Astrocyte (in vitro differentiated cells and primary cell): ENCODE measurements at regions not wholly inside any gene's neighbourhood (a gene's known extent, or its start where the extent isn't known, plus 50 kb on each side); places are given as distances from the start of the nearest gene placed in this dataset.

Experiments
- DNase-seq: peaks from one replicate; pipeline ENCODE4 v3.0.0-alpha.2; 2010; ENCODE audit warnings: low read depth
- FAIRE-seq: peaks from 2 replicates; lab custom pipeline; 2011; peaks lifted over from hg19 to GRCh38; lab: Jason Lieb, UNC
- H2AFZ ChIP-seq: 2 replicates; pipeline ENCODE4 v1.6.0; 2012; ENCODE audit warnings: low read depth, low read length, inconsistent platforms
- H3K27ac ChIP-seq: 2 replicates; pipeline ENCODE4 v1.5.1; 2011; ENCODE audit warnings: low read depth, low read length, inconsistent platforms
- H3K27me3 ChIP-seq: 2 replicates; pipeline ENCODE4 v1.6.0; 2011; ENCODE audit warnings: low read length, inconsistent platforms; ENCODE audit not compliant: insufficient read depth
- H3K36me3 ChIP-seq: 2 replicates; pipeline ENCODE4 v1.5.1; 2011; ENCODE audit warnings: low read length, inconsistent platforms; ENCODE audit not compliant: insufficient read depth
- H3K4me1 ChIP-seq: 2 replicates; pipeline ENCODE4 v1.5.1; 2011; ENCODE audit warnings: low read length, inconsistent platforms; ENCODE audit not compliant: insufficient read depth
- H3K4me2 ChIP-seq: 2 replicates; pipeline ENCODE4 v1.6.0; 2012; ENCODE audit warnings: low read length, inconsistent platforms
- H3K4me3 ChIP-seq: 2 replicates; pipeline ENCODE4 v1.5.1; 2011; ENCODE audit warnings: low read depth, mild to moderate bottlenecking, low read length, inconsistent platforms; ENCODE audit not compliant: insufficient read depth
- H3K79me2 ChIP-seq: 2 replicates; pipeline ENCODE4 v1.6.0; 2012; ENCODE audit warnings: mild to moderate bottlenecking, low read length, inconsistent platforms; ENCODE audit not compliant: insufficient read depth
- H3K9ac ChIP-seq: 2 replicates; pipeline ENCODE4 v1.6.0; 2012; ENCODE audit warnings: mild to moderate bottlenecking, low read length, inconsistent platforms
- H3K9me3 ChIP-seq: 2 replicates; pipeline ENCODE4 v1.5.1; 2012; ENCODE audit warnings: low read depth, mild to moderate bottlenecking, low read length, inconsistent platforms; ENCODE audit not compliant: insufficient read depth
- H4K20me1 ChIP-seq: 2 replicates; pipeline ENCODE4 v1.6.0; 2012; ENCODE audit warnings: low read length, inconsistent platforms; ENCODE audit not compliant: insufficient read depth
- H3K27ac Mint-ChIP-seq: one replicate; pipeline ENCODE4 v1.8.0; 2021; ENCODE audit warnings: mild to moderate bottlenecking, mixed read lengths; ENCODE audit not compliant: unreplicated experiment
- H3K27me3 Mint-ChIP-seq: one replicate; pipeline ENCODE4 v1.8.0; 2021; ENCODE audit warnings: low read depth, mixed read lengths; ENCODE audit not compliant: unreplicated experiment
- H3K36me3 Mint-ChIP-seq: one replicate; pipeline ENCODE4 v1.8.0; 2021; ENCODE audit warnings: low read depth, mixed read lengths; ENCODE audit not compliant: unreplicated experiment
- H3K4me1 Mint-ChIP-seq: one replicate; pipeline ENCODE4 v1.8.0; 2021; ENCODE audit warnings: low read depth, mixed read lengths; ENCODE audit not compliant: unreplicated experiment
- H3K4me3 Mint-ChIP-seq: one replicate; pipeline ENCODE4 v1.8.0; 2021; ENCODE audit warnings: mild to moderate bottlenecking, moderate library complexity, mixed read lengths; ENCODE audit not compliant: unreplicated experiment
- H3K9me3 Mint-ChIP-seq: one replicate; pipeline ENCODE4 v1.8.0; 2021; ENCODE audit warnings: mild to moderate bottlenecking, mixed read lengths; ENCODE audit not compliant: unreplicated experiment
- EZH2 ChIP-seq: IDR thresholded peaks from 2 replicates; pipeline ENCODE4 v1.6.1; 2012; ENCODE audit warnings: mild to moderate bottlenecking, low read length, inconsistent platforms; ENCODE audit not compliant: insufficient read depth
- TF ChIP-seq, protein P1 (sequence below): IDR thresholded peaks from 2 replicates; pipeline ENCODE4 v1.5.1; 2011; ENCODE audit warnings: low read depth, mild to moderate bottlenecking, inconsistent platforms, low read length, moderate library complexity; ENCODE audit not compliant: insufficient read depth

DNA sequence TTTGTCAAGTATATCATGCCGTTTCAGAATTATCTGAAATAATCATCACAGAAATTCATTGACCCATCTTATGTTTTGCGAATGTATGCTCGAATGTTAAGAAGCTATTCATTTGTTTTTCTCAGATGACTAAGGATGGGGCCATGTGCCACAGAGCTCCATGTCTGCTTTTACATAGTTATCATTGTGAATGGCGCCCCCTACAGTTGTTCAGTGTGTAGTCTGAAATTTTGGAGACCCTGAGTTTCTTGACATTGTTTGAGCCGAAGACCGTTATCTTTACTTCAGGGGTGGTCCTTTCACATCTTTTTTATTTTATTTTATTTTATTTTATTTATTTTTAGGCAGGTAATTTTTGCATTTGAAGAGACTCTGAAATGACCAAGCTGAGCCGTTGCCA is 972.0 kb upstream of the RBFOX1 start:
- Mint-ChIP-seq H3K36me3 (no peaks in the 10 kb centered on the region), H3K4me1 (no peaks in the 10 kb centered on the region), H3K27ac (no peak overlapping the region), H3K27me3 (peaks cover 4% of the 10 kb centered on the region), H3K4me3 (no peak overlapping the region), H3K9me3 (no peaks in the 10 kb centered on the region)
- no peaks in the 10 kb centered on the region for H3K79me2 ChIP-seq
- H3K36me3 ChIP-seq = no peaks in the 10 kb centered on the region
- H3K4me1 ChIP-seq = no peaks in the 10 kb centered on the region
- FAIRE-seq = no peak
- no peak for DNase-seq
- H3K9ac ChIP-seq = no peak overlapping the region
- H3K4me3 ChIP-seq = no peak overlapping the region
- H2AFZ ChIP-seq = no peak overlapping the region
- H4K20me1 ChIP-seq = no peaks in the 10 kb centered on the region
- TF ChIP-seq EZH2 = no peak
- TF ChIP-seq, protein P1, sequence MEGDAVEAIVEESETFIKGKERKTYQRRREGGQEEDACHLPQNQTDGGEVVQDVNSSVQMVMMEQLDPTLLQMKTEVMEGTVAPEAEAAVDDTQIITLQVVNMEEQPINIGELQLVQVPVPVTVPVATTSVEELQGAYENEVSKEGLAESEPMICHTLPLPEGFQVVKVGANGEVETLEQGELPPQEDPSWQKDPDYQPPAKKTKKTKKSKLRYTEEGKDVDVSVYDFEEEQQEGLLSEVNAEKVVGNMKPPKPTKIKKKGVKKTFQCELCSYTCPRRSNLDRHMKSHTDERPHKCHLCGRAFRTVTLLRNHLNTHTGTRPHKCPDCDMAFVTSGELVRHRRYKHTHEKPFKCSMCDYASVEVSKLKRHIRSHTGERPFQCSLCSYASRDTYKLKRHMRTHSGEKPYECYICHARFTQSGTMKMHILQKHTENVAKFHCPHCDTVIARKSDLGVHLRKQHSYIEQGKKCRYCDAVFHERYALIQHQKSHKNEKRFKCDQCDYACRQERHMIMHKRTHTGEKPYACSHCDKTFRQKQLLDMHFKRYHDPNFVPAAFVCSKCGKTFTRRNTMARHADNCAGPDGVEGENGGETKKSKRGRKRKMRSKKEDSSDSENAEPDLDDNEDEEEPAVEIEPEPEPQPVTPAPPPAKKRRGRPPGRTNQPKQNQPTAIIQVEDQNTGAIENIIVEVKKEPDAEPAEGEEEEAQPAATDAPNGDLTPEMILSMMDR = no peak
- no peak overlapping the region for H3K4me2 ChIP-seq
- no peak overlapping the region for H3K27ac ChIP-seq
- no peaks in the 10 kb centered on the region for H3K27me3 ChIP-seq
- H3K9me3 ChIP-seq = peaks cover 2% of the 10 kb centered on the region

DNA sequence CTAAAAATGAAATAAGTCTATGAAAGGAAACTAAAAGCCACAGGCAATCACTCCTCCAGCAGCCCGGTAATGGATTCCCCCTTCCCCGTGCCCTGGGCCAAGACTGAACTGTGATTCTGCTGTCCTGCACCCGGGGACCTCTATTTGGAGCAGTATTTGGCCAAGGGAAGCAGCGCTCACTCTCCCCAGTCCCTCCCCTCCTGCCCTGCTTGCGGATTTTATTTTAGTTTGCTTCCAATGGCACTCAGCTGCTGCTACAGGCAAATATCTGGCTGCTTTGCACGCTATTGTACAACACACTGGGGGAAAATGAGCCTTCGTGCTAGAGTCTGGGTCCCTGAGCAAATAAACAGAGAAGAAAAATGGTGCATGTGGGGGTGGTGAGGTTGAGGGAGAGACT is 975.7 kb upstream of the RBFOX1 start:
- Histone ChIP-seq H4K20me1 (no peaks in the 10 kb centered on the region), H3K4me2 (no peak overlapping the region), H3K27me3 (no peaks in the 10 kb centered on the region), H3K9ac (no peak overlapping the region), H3K79me2 (no peaks in the 10 kb centered on the region), H3K27ac (no peak overlapping the region), H3K4me3 (no peak overlapping the region), H3K36me3 (no peaks in the 10 kb centered on the region), H3K9me3 (no peaks in the 10 kb centered on the region), H2AFZ (no peak overlapping the region), H3K4me1 (no peaks in the 10 kb centered on the region)
- DNase-seq (no peak), FAIRE-seq (no peak)
- H3K4me1 Mint-ChIP-seq = no peaks in the 10 kb centered on the region
- no peak for TF ChIP-seq EZH2
- TF ChIP-seq, protein P1 = no peak
- peaks cover 2% of the 10 kb centered on the region for H3K27me3 Mint-ChIP-seq
- no peak overlapping the region for H3K27ac Mint-ChIP-seq
- no peaks in the 10 kb centered on the region for H3K36me3 Mint-ChIP-seq
- no peak overlapping the region for H3K4me3 Mint-ChIP-seq
- H3K9me3 Mint-ChIP-seq = peaks cover 2% of the 10 kb centered on the region

DNA sequence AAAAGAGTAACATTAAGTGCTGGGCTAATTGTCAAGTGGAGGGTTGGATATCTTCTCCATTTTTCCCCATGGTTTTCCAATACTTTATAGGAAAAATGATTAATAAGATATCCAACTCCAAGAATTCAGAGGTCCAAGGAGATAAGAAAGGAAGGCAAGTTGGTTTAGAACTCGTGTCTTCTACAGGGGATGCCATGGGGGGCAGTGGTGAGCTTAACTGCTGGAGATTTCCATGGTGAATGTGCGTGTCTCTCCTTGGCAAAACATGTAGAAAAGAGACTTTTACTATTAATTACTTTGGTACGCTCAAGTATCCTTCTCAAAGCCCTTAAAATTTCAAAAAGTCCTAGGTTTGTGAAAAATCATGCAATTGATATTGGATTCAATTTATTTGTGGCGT is 982.9 kb upstream of the RBFOX1 start:
- Mint-ChIP-seq H3K9me3 (peaks cover 2% of the 10 kb centered on the region), H3K36me3 (no peaks in the 10 kb centered on the region), H3K4me3 (no peak overlapping the region), H3K27me3 (peaks cover 5% of the 10 kb centered on the region), H3K4me1 (no peaks in the 10 kb centered on the region), H3K27ac (no peak overlapping the region)
- Histone ChIP-seq H3K4me3 (no peak overlapping the region), H3K4me1 (no peaks in the 10 kb centered on the region), H2AFZ (no peak overlapping the region), H3K4me2 (no peak overlapping the region), H3K36me3 (no peaks in the 10 kb centered on the region), H3K27ac (no peak overlapping the region), H3K79me2 (no peaks in the 10 kb centered on the region), H3K27me3 (no peaks in the 10 kb centered on the region), H3K9me3 (no peaks in the 10 kb centered on the region), H4K20me1 (no peaks in the 10 kb centered on the region), H3K9ac (no peak overlapping the region)
- TF ChIP-seq, protein P1 = no peak
- no peak for TF ChIP-seq EZH2
- DNase-seq = no peak
- no peak for FAIRE-seq
